ENCODE measurements at regions not wholly inside any gene's neighbourhood (a gene's known extent, or its start where the extent isn't known, plus 50 kb on each side); places are given as distances from the start of the nearest gene placed in this dataset.

DNA sequence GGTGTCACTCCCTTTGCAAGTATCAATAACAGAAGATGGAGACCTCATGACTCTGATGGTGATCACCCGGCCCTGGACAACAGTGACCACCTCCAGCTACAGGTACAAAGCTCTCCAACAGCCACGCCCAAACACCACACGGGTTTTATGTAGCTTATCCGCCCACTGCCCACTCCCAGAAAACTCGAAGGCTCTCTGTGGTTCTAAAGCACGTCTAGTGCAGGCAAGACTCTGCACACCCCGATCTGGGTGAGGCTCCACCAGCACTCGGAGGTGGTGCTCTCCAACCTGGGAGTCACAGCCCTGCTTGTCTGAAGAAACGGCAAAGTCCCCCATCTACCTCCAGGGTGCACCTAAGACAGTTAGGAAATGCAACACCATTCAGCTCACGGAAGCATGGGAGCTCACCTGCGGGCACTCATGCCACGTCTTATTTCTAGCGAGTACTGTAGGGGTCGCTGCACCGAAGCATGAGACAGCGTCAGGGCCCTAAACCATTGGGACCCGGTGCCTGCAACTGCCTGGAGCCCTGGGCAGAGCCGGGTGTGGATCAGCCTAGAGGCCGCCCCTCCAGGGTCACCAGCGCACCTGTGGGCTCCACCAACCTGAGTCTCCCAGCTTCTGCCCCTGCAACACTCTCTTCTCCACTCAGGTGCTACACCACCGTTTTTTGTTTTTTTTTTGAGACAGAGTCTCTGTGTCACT is 58.1 kb upstream of the ZNF354A start:
- TF ChIP-seq EP300 (IDR thresholded peaks at IDR 0.05; ENCODE audit: borderline replicate concordance in 1 of 2, low read depth in 2 of 2, low read length in 2 of 2) (no peak), SAP30 (IDR thresholded peaks at IDR 0.05; ENCODE audit: insufficient read depth, insufficient replicate concordance, low read length) (no peak), FOSL1 (IDR thresholded peaks at IDR 0.05; ENCODE audit: insufficient read depth, low read depth, low read length) (no peak), CBX8 (IDR thresholded peaks at IDR 0.05; ENCODE audit: borderline replicate concordance, low read depth, low read length) (no peak), TEAD4 (IDR thresholded peaks at IDR 0.05; ENCODE audit: low read depth, low read length) (no peak), PHF8 (conservative IDR thresholded peaks at IDR 0.05; ENCODE audit: low read depth, low read length) (no peak), BACH1 (IDR thresholded peaks at IDR 0.05; ENCODE audit: low read length) (no peak), RXRA (IDR thresholded peaks at IDR 0.05; ENCODE audit: insufficient read depth, low read depth, low read length) (no peak), POLR2A (IDR thresholded peaks at IDR 0.05; ENCODE audit: control extremely low read depth in 1 of 2, low read depth in 2 of 2, low read length in 2 of 2) (no peak)

All from H1 (cell line).